Germinal center (tissue), 1 donor: ENCODE measurements at regions not wholly inside any gene's neighbourhood (a gene's known extent, or its start where the extent isn't known, plus 50 kb on each side); places are given as distances from the start of the nearest gene placed in this dataset.
"Not testable (repeated sequence)": the region's sequence is repeated elsewhere in the genome, so short reads cannot be mapped to it uniquely, and the experiment has no call there.

Experiments
- DNase-seq: peaks from one replicate; pipeline ENCODE4 v3.0.0; 2012; ENCODE audit warnings: mixed read lengths, low spot score

DNA sequence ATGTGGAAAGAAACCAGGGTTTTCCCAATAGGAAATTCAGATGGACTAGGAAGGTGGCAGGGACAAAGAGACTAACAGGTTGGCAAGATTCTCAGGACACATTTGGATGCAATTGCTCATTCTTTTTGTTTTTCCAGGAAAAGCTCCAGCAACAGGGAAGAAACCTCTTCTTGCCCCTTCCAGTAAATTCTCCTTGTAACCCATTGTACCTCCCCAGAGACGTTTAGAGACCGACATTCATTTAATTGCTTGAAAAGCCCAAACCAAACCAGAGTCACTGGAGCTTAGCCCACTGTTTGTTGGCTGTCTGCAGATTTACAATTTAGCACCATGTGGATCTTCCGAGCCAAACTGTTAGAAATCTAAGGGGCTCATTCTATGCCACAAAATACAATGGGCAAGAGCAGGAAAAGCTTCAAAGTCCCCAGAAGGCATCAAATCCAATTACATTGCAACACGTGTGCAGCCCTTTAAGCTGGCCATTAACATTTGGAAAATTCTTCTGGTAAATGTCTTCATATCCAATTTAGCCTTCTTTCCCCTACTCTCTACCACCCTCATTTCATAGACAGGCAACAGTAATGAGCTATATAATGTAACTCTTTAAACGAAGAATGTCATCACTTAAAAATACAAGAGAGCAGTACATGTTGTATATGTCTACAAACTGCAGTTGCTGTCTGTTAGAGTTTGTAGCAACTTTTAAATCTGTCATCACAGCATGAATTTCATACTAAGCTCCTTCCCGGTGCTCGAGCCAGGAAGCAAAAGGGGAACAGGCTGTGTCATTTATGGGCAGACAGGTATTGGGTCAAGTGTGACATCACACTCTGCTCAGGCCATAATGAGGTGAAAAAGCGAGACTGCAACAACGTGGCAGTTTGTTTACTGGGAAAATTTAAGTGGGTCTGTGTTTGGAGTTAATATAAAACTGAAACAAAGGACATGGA lies 235.6 kb upstream of the HNRNPA3 start:
- DNase-seq, result no peak

DNA sequence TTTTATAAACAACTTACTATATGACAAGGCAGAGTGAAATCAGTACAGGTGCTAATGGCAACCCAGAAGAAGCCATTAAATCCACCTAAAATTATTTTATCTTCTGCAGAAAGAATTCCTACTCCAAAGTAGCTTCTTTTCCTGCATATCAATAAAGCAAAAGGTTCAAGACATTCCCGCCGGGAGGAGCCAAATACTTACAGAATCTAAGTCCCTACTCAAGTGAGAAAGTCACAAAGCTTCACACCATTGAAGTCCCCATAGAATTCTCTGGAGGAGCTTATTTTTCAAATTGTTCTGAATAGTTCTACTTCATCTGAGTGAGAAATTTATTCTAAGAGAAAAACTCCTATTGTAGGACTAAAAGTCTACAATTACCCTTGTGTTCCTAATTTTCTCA lies 233.7 kb upstream of the HNRNPA3 start:
- DNase-seq, result no peak

DNA sequence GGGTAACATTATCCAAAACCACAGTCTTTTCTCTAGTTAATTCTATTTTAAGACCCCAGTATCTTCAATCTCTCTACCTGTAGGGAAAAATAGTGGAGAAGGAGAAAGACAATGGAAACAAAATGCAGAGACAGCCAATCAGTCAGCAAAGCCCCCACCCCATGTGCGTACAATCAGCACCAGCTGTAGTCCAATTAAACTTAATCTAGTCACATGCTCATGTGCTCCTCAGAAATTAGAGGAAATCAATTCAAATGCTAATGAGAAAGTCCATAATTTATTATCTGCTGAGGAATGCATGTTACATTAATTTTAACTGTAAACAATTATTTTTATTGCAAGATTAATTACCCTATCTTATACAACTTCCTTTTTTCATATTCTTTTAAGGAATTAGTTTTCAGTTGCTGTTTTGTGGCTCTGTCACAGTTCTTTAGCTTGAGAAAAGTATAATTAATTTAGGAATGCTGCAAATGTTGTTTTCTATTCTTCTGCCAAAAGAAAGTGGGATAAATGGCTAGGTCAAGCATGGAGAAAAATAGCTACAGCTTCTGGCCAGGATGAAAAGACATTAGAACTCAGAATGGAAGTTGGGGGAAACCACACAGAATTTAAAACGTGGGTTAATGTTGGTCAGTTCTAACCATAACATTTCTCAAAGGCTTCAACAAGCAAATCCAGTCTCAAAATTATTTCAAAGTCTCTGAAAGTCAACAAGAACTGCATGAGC lies 232.4 kb upstream of the HNRNPA3 start:
- no peak for DNase-seq

DNA sequence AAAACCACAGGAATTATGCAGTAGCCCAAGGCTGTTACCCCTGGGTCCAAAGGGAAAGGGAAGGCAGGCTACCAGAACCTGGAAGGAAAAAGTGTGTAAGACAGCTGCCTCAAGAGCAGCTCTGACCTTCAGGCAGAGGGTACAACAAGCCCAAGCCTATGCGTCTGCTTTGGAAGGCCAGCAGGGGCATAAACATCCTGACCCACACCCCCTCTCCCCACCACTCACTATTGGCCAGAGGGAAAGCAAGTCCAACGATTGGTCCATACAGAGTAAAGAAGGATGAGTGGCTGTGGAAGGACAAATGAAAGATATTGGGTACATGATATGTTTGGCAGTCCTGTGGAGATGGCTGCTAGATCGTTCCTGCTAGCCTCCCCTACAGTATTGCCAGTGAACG lies 227.6 kb upstream of the HNRNPA3 start:
- no peak for DNase-seq

DNA sequence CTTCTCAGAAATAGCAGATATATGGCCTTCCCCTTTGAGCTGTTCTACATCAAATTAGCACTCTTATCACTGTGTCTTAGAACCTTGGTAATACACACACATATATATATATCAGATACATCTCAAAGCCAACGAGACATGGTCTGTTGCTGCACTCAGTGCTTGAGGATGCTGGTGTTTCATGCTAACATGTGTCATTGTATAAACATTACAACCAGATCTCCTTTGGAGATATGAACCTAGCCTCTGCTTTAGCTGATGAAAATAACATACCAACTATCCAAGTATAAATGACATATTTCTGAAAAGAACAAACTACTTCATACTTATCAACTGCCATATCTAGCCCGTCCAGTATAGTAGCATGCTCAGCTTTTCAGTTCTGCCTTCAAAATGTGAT lies 226.7 kb upstream of the HNRNPA3 start:
- DNase-seq, result no peak

DNA sequence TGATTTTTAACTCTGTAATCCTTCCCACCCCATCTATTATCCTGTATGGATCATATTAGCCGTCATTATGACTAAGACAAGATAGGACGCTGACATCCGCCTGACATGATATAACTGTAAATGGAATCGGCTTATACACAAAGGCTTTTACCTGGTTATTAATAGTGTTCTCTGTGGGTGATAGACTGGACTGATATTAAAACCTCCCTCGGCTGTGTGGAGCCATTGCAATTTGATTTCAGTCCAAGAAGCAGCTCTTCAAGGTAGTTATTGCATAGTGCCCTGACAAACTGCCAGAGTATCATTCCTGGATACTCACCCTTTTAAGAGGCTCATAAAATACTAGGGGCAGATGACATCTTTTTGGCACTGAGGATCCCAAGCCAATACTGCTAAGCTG lies 226.1 kb upstream of the HNRNPA3 start:
- DNase-seq, result no peak

DNA sequence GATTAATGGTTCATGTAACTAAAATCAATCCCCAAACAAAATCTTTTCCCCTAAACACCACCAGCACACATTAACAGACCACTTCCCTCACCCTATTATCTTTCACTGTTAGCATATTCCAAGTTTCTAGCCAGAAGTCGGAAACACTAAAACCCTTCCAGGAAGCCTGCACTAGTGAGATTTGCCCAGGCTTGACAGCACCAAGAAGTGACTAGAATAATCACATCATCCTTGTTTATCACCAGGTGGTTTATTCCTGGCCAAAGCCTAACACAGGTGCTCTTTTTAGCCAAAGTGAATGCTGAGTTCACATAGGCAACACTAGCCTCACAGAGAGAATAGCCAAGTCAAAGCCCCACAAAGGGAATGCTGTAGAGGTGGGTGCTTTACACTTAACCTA lies 221.2 kb upstream of the HNRNPA3 start:
- DNase-seq, result no peak

DNA sequence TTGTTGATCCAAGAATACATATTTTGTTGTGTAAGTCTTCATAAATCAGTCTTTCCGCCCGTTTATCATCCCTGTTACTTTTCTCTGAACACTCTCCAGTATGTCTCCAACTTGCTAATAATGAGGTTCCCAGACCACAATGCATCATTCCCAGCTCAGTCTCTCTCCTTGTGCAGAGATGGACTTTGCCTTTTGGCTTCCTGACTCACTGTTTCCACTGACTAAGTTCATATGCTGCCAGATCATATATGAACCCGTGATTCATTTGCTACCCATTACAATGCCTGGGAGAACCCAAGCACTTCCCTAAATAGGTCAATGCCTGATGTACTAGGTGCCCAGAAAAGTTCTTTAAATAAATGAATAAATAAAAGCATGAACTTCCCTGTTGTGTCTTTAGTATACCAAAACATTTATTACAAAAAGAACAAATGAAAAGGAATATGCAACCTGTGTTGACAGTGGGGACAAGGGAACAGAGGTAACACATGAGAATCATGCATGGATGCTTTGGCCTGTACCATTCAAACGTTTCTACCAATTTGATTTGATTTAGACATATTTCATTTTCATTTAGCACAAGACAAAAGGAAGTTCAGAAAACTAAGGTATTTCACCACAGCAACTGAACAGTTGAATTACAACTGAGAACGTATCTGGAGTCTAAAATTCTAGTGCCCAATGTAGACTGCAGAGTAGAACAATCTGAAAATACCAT lies 215.4 kb upstream of the HNRNPA3 start:
- DNase-seq, result no peak

DNA sequence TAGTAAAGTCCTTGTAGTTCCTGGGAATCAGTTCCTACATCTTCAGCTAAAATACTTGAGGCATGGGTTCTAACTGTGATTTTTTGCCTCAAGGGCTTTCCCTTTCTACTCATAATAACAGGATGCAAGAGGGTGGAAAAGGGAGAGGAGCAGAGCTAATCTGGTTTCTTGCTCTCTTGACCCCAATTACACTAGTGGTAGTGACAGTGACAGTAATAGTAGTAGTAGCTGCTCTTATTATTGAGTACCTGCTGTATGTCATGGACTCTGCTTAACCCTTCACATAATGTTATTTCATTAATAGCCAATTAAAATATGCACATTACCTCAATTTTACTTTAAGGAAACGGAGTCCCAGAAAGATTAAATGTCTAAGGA lies 214.8 kb upstream of the HNRNPA3 start:
- no peak for DNase-seq

DNA sequence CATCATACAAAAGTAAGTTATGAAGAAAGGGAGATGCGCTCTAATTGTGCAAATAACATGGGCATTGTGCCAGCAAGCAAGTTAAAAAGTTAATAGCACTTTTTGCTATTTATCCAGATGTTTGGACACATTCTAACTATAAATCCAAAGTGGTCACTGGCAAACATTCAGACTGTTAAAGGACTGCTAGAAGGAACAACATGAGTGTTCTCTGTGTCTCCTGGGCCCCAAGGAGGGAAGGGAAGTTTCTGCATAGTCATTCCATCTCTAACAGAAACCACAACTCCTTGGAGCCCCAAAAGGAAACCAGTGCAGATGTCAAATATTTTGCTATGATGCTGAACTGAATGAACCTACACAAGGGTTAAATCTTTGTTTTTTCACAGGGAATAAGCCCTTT lies 213.3 kb upstream of the HNRNPA3 start:
- no peak for DNase-seq

DNA sequence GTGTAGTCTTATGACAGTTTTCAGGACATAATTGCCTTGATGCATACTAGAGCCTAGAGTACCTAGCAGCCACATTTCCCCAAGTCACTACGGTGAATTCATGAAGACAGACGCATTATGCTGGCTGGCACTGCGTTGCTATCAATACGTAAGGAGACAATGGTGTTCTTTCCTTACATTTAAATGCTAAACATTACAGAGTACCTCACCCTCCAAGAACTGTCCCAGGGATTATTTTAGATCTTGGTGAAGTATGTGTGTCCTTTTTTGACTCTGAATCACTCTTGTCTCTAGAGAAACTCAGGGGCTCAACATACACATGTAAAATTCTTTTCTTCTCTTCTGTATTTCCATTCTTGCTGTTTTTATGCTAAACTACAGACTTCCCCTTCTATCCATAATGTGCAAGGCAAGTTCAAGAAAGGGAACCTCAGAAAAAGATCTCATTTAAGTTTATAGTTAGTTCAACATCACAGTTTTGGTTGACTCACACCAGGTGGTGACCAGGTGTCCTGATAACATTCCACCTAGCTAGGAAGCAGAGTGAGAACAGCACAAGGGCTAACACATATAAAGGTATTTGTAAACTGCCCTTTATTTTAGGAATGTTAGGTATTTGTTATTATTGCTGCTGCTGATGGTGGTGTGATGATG lies 212.4 kb upstream of the HNRNPA3 start:
- no peak for DNase-seq

DNA sequence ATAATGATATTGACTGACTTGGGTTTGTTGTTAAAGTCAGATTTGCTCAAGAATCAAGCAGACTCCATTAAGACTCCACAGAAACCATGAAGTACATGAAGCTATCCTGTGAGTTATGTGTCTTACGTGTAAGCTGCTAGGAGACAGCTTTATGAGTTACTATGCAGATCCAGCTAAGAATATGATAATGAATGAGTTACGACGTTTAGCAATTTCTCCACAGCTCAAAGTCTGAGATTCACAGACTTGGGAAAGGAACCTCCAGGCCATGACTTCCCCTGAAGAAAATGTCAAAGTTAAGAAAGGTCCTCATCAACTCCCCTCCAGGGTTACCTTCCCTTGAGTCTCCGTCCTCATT lies 211.9 kb upstream of the HNRNPA3 start:
- DNase-seq, result no peak

DNA sequence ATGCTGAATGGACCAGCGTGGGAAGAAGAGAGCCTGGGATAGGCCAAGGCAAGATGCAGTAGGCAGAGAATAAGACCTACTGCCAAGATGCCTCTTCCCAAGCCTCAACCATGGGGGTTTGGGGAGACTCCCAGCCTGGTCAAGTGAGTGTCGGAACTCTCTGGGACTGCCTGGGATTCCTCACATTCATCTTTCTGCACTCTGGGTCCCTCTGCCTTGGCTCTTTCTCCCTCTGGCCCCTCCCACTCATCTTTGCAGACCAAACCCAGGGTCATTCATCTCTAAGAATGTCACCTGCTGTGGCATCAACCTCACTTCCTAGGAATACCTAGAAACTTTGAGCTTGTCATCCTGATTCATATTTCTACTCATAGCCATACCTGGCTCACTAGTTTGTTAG lies 211.3 kb upstream of the HNRNPA3 start:
- no peak for DNase-seq

DNA sequence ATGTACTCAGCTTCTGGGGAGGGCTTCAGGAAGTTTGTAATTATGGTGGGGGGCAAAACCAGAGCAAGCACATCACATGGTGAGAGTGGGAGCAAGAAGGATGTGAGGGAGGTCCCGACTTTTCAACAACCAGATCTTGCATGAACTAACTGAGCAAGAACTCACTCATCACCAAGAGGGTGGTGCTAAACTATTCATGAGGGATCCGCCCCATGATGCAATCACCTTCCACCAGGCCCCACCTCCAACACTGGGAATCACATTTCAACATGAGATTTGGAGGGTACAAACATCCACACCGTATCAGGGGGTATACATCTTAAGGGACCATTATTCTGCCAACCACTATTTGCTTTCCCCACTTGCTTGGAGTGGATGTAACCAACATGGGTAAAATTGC lies 209.6 kb upstream of the HNRNPA3 start:
- no peak for DNase-seq

DNA sequence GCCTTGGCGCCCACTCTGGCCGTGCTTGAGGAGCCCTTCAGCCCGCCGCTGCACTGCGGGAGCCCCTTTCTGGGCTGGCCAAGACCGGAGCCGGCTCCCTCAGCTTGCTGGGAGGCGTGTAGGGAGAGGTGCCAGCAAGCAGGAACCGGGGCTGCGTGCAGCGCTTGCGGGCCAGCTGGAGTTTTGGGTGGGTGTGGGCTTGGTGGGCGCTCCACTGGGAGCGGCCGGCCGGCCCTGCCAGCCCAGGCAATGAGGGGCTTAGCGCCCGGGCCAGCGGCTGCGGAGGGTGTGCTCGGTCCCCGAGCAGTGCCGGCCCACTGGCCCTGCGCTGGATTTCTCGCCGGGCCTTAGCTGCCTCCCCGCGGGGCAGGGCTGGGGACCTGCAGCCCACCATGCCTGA lies 204.9 kb upstream of the HNRNPA3 start:
- DNase-seq, result not testable (repeated sequence)

DNA sequence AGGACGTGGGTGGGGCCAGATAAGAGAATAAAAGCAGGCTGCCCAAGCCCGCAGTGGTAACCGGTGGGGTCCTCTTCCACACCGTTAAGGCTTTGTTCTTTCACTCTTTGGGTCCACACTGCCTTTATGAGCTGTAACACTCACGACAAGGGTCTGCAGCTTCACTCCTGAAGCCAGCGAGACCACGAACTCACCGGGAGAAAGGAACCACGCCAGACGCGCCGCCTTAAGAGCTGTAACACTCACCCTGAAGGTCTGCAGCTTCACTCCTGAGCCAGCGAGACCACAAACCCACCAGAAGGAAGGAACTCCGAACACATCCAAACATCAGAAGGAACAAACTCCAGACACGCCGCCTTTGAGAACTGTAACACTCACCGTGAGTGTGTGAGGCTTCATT lies 203.9 kb upstream of the HNRNPA3 start:
- DNase-seq, result not testable (repeated sequence)

DNA sequence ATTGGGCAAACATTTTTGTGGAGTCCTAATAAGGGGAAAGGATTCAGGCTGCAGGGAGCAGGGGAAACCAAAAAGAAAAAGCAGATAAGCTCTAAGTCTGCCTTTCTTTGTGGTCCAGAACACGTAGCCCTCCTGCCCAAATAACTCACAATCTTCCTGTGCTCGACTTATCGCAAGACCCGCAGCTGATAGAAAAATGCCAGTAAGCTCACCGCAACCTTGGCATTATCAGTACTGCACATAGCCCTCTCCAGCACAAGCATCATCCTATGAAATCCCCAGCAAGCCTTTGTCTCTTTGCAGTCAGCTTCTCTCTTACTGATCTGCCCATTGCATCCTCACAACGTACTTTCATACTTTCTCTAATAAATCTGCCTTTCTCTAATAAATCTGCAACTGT lies 202.4 kb upstream of the HNRNPA3 start:
- DNase-seq, result no peak

DNA sequence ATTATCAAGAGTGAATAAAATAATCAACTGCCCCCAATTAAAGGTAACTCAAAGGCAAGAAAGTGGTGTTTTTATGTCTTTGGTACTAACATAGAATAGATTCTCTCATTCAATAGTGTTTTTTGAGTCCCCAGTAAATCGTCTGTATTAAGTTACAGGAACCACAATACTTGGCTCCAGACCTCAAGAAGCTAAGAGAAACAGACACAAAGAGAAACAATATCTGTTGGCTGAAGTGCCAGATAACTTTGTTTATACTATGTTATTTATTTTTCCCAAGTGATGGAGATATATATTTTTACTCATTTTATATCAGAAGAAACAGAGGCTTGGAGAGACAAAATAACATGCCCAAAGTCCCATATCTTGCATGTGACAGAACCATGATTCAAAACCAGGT lies 201.7 kb upstream of the HNRNPA3 start:
- DNase-seq, result no peak

DNA sequence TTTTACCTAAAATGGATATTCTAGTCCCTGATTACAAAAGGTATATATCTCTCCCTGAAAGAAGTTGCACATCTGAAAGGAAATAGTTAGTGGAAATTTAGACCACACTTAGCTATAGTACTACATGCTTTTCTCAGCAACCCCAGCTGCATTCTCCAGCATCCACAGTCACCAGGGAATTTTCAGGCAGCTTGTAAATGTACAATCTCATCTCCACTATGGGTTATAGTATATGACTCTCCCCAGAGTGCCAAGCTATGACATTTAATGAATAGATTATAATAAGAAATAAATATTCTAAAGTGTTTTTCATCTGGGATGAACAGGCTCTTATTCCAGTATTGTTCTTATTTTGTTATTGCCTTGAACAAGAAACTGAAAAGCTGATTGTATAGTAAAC lies 197.6 kb upstream of the HNRNPA3 start:
- DNase-seq, result no peak

DNA sequence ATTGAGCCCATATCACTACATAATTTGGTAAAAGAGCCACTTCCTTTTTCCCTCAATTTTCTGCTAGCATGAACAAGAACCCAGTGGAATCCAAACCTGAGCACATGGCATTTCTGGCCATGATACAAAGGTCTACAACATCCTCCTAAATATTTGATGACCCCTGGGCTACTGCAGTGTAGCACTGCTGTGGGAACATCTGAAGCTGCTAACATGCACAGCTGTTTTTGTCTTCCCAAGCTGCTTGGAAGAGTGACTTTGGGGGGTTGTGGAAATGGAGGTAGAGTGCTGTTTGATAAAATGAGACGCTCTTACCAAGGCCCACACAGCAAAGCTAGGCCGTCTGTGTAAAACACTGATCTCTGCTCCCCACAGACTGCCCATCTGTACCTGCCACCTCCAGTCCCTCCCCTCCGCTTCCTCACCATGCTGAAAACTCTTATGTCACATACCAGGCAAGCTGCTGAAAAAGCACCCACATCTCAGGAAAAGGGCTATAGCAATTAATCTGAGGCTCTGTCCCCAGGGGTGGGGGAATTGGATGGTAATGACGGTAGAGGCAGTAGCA lies 197.2 kb upstream of the HNRNPA3 start:
- DNase-seq, result no peak

DNA sequence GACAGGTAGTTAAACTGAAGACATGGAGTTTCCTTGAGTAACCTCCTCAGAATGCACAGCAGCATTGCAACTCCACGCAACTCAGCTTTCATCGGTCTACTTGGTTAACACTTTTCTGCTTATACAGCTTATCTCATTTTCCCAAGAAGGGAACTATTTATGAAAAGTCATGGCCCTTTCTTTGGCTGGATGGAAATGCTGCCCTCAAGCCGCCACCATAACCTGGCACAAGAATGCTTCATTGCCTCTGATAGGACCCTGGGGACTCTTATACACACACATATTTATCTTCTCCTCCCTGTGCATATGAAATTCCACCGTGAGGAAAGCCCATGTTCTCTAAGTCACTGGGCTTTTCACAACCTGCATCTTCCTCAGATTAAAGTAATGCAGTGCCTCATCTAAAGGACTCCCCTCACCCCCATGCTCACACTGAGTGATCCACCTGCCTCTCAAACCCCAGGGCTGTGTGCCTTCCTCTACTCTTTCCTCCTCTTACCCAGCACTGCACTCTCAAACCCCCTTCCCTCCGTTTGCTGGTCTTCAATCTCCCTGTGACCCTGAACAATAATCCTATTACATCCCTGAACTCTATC lies 192.0 kb upstream of the HNRNPA3 start:
- DNase-seq, result no peak
